GM12865 (cell line): ENCODE measurements at regions not wholly inside any gene's neighbourhood (a gene's known extent, or its start where the extent isn't known, plus 50 kb on each side); places are given as distances from the start of the nearest gene placed in this dataset.

ENCODE experiments used
- DNase-seq: peaks from one replicate; pipeline ENCODE4 v3.0.0; 2010; ENCODE audit warnings: low read depth
- H3K4me3 ChIP-seq: 2 replicates; pipeline ENCODE4 v1.5.1; 2011; ENCODE audit warnings: mild to moderate bottlenecking, low read depth, low read length, control low read depth
- TF ChIP-seq, protein P1 (sequence below): IDR thresholded peaks from 2 replicates; pipeline ENCODE4 v1.5.1; 2011; ENCODE audit warnings: low read length, control low read depth, low read depth, inconsistent platforms; ENCODE audit not compliant: insufficient read depth; ENCODE audit errors: missing control alignments

GRCh38 chr13:71149498-71150363 lies 717.3 kb downstream of the DACH1 start:
- no peak overlapping the region for H3K4me3 ChIP-seq
- TF ChIP-seq, protein P1, sequence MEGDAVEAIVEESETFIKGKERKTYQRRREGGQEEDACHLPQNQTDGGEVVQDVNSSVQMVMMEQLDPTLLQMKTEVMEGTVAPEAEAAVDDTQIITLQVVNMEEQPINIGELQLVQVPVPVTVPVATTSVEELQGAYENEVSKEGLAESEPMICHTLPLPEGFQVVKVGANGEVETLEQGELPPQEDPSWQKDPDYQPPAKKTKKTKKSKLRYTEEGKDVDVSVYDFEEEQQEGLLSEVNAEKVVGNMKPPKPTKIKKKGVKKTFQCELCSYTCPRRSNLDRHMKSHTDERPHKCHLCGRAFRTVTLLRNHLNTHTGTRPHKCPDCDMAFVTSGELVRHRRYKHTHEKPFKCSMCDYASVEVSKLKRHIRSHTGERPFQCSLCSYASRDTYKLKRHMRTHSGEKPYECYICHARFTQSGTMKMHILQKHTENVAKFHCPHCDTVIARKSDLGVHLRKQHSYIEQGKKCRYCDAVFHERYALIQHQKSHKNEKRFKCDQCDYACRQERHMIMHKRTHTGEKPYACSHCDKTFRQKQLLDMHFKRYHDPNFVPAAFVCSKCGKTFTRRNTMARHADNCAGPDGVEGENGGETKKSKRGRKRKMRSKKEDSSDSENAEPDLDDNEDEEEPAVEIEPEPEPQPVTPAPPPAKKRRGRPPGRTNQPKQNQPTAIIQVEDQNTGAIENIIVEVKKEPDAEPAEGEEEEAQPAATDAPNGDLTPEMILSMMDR, result no peak
- DNase-seq, result no peak

DNA sequence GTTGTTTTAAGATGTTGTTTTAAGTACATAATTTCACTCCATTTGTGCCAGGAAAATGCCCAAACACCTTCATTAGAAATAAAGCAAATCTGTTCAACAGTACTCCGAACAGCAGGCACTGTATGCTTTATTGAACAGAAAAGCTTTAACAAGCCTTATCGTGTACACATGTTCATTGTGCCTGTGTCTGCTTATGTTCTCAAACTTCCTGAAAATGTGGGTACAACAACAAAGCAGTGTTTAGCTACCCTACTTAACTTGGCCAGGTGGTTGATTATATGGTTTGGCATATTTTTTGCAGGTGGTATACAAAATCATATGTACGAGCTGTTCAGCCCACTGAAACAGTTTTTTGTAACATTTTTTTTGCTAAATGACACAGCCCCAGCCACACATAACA lies 718.0 kb downstream of the DACH1 start:
- no peak for DNase-seq
- no peak overlapping the region for H3K4me3 ChIP-seq
- TF ChIP-seq, protein P1, result no peak

DNA sequence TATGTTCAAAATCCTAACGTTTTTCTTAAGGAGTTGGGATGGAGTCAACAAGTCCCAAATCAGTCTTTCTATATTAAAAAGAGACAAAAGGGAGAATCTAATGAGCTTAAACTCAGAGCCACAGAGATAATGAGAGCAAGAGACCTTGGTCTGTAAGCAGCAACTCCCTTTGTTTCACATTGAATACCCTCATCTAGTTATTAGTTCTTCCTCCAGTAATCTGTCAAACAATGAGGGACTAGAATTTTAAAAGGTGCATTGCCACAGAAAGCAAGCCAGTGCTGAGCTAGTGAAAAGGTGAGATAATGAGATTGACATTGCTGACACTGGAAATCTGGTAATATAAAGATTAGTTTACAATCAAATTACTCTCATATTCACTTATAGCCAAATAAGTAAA lies 718.6 kb downstream of the DACH1 start:
- H3K4me3 ChIP-seq, result no peak overlapping the region
- TF ChIP-seq, protein P1, result no peak
- DNase-seq, result no peak

GRCh38 chr13:71144883-71145282 lies 722.1 kb downstream of the DACH1 start:
- no peak for DNase-seq
- H3K4me3 ChIP-seq, result no peak overlapping the region
- TF ChIP-seq, protein P1, result no peak

GRCh38 chr13:71137101-71137500 lies 729.9 kb downstream of the DACH1 start:
- TF ChIP-seq, protein P1, result no peak
- H3K4me3 ChIP-seq, result no peak overlapping the region
- DNase-seq, result no peak

DNA sequence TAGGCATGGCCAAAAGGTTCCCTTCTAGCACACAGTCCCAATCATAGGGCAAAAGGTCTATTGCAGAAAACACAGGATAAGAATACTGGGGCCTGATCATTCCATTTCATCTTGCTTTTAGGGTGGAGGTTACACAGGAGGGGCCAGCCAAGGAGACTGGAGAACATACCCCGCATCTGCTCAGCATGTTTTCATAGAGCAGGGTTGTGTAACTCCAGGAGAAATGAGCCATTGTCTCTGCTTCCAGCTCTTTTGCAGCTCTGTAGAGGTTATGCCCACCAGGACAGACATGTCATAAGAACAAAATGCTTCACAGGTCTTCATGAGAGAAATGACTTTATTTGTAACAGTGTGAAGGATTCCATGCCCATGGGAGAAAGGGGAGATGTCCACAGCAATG lies 742.8 kb downstream of the DACH1 start:
- H3K4me3 ChIP-seq, result no peak overlapping the region
- TF ChIP-seq, protein P1, result no peak
- DNase-seq, result no peak
